PC-3 (cell line): ENCODE measurements at regions not wholly inside any gene's neighbourhood (a gene's known extent, or its start where the extent isn't known, plus 50 kb on each side); places are given as distances from the start of the nearest gene placed in this dataset.

Experiments used
- ATAC-seq: fragments of 200-7000 bp; cut with Tn5 transposase; 2 replicates; pipeline ENCODE4 v1.9.1; 2020; ENCODE audit warnings: mild to moderate bottlenecking, moderate library complexity
- BruUV-seq: library from RNA; stranded (reverse); fragments of 400-500 nt; replicated peaks from 2 replicates; lab custom pipeline; 2021; lab: Mats Ljungman, UMichigan
- CTCF ChIA-PET: fragments of 300-600 bp; sonication (Branson Sonifier 250); formaldehyde crosslinking; loops from one replicate; lab custom pipeline; 2022; ENCODE audit warnings: antibody characterized with exemption; lab: Charles Lee
- POLR2A ChIA-PET: fragments of 300-600 bp; sonication (Branson Sonifier 250); formaldehyde crosslinking; loops from one replicate; lab custom pipeline; 2022; ENCODE audit warnings: antibody characterized with exemption; ENCODE audit not compliant: unreplicated experiment; lab: Charles Lee
- DNase-seq: peaks from one replicate; pipeline ENCODE4 v3.0.0-alpha.2; 2015
- H2AFZ ChIP-seq: fragments of 300-600 bp; sonication (generic); 2 replicates; pipeline ENCODE4 v1.6.0; 2016; ENCODE audit warnings: antibody characterized with exemption, low read length
- H3F3A ChIP-seq: fragments of 300-600 bp; sonication (generic); one replicate; pipeline ENCODE4 v1.6.0; 2017; ENCODE audit warnings: antibody characterized with exemption, low read length, control low read depth, mild to moderate bottlenecking; ENCODE audit not compliant: unreplicated experiment
- H3K27ac ChIP-seq: fragments of 300-600 bp; sonication (generic); 2 replicates; pipeline ENCODE4 v1.5.1; 2016; ENCODE audit warnings: mild to moderate bottlenecking, low read length
- H3K27me3 ChIP-seq: fragments of 300-600 bp; sonication (generic); 2 replicates; pipeline ENCODE4 v1.6.1; 2016; ENCODE audit warnings: low read length, mixed read lengths
- H3K36me3 ChIP-seq: fragments of 300-600 bp; sonication (generic); 2 replicates; pipeline ENCODE4 v1.6.1; 2016; ENCODE audit warnings: low read depth, mixed run types, low read length, mixed read lengths
- H3K4me1 ChIP-seq: fragments of 300-600 bp; sonication (generic); 2 replicates; pipeline ENCODE4 v1.5.1; 2016; ENCODE audit warnings: low read length; ENCODE audit not compliant: insufficient read depth
- H3K4me2 ChIP-seq: fragments of 300-600 bp; sonication (generic); 2 replicates; pipeline ENCODE4 v1.6.0; 2016; ENCODE audit warnings: low read length
- H3K4me3 ChIP-seq: fragments of 300-600 bp; sonication (generic); 2 replicates; pipeline ENCODE4 v1.5.1; 2016; ENCODE audit warnings: mild to moderate bottlenecking, low read length, mixed read lengths
- H3K79me2 ChIP-seq: fragments of 300-600 bp; sonication (generic); 2 replicates; pipeline ENCODE4 v1.6.1; 2017; ENCODE audit warnings: low read length, mixed read lengths
- H3K9ac ChIP-seq: fragments of 300-600 bp; sonication (generic); 2 replicates; pipeline ENCODE4 v1.6.0; 2016; ENCODE audit warnings: mild to moderate bottlenecking, low read length
- H3K9me2 ChIP-seq: fragments of 300-600 bp; sonication (generic); replicated peaks from 2 replicates; pipeline ENCODE4 v1.6.1; 2016; ENCODE audit warnings: mixed run types, low read length, mixed read lengths
- H3K9me3 ChIP-seq: fragments of 300-600 bp; sonication (generic); 2 replicates; pipeline ENCODE4 v1.6.1; 2016; ENCODE audit warnings: low read length, mixed read lengths
- H4K20me1 ChIP-seq: fragments of 300-600 bp; sonication (generic); 2 replicates; pipeline ENCODE4 v1.6.1; 2016; ENCODE audit warnings: low read length, mixed read lengths
- EZH2 ChIP-seq: fragments of 300-600 bp; sonication (generic); IDR thresholded peaks from one replicate; pipeline ENCODE4 v1.6.1; 2017; ENCODE audit warnings: antibody characterized with exemption, mild to moderate bottlenecking, low read length; ENCODE audit not compliant: unreplicated experiment
- EZH2phosphoT487 ChIP-seq: fragments of 300-600 bp; sonication (generic); IDR thresholded peaks from 2 replicates; pipeline ENCODE4 v1.6.1; 2018; ENCODE audit warnings: mild to moderate bottlenecking, antibody characterized with exemption, low read length, borderline replicate concordance
- intact Hi-C: fragments of 100-400 bp; cut with micrococcal nuclease; formaldehyde crosslinking; loops from 2 replicates; pipeline ENCODE4 v1.9.0; 2023
- TF ChIP-seq, protein P1 (sequence below): fragments of 300-600 bp; sonication (generic); conservative IDR thresholded peaks from 2 replicates; pipeline ENCODE4 v1.5.1; 2017; ENCODE audit warnings: antibody characterized with exemption, low read depth, mild to moderate bottlenecking, low read length

- H4K20me1 ChIP-seq = no peaks in the 10 kb centered on the region
- ChIA-PET CTCF (no interaction called here), POLR2A (interaction anchor here (0.7 kb wide), 1 partner anchor 50 kb away, joined by 3 read pairs; no protein-coding TSS in a partner anchor)
- no TSS peak for BruUV-seq
- no peaks in the 10 kb centered on the region for H3K36me3 ChIP-seq
- no peak overlapping the region for H2AFZ ChIP-seq
- no peak overlapping the region for H3K4me2 ChIP-seq
- DNase-seq = no peak
- H3F3A ChIP-seq = no peaks in the 10 kb centered on the region
- ATAC-seq = no peak
- no peak overlapping the region for H3K27ac ChIP-seq
- no peaks in the 10 kb centered on the region for H3K27me3 ChIP-seq
- intact Hi-C loops = no loop called here
- no peak overlapping the region for H3K4me3 ChIP-seq
- no peaks in the 10 kb centered on the region for H3K9me2 ChIP-seq
- H3K4me1 ChIP-seq = peaks cover 17% of the 10 kb centered on the region; the same call in 1 of the 2 replicates
- TF ChIP-seq EZH2 = no peak
- TF ChIP-seq, protein P1, sequence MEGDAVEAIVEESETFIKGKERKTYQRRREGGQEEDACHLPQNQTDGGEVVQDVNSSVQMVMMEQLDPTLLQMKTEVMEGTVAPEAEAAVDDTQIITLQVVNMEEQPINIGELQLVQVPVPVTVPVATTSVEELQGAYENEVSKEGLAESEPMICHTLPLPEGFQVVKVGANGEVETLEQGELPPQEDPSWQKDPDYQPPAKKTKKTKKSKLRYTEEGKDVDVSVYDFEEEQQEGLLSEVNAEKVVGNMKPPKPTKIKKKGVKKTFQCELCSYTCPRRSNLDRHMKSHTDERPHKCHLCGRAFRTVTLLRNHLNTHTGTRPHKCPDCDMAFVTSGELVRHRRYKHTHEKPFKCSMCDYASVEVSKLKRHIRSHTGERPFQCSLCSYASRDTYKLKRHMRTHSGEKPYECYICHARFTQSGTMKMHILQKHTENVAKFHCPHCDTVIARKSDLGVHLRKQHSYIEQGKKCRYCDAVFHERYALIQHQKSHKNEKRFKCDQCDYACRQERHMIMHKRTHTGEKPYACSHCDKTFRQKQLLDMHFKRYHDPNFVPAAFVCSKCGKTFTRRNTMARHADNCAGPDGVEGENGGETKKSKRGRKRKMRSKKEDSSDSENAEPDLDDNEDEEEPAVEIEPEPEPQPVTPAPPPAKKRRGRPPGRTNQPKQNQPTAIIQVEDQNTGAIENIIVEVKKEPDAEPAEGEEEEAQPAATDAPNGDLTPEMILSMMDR = no peak
- no peak for TF ChIP-seq EZH2phosphoT487
- no peaks in the 10 kb centered on the region for H3K9me3 ChIP-seq
- H3K79me2 ChIP-seq = no peaks in the 10 kb centered on the region
- H3K9ac ChIP-seq = no peak overlapping the region
Observed at GRCh38 chr15:62821384-62822131, 221.0 kb upstream of the TPM1 start.

- no peaks in the 10 kb centered on the region for H3K36me3 ChIP-seq
- ChIA-PET CTCF (no interaction called here), POLR2A (no interaction called here)
- no peak for ATAC-seq
- no peak overlapping the region for H3K9ac ChIP-seq
- BruUV-seq = no TSS peak
- H3F3A ChIP-seq = no peaks in the 10 kb centered on the region
- H3K27me3 ChIP-seq = no peaks in the 10 kb centered on the region
- DNase-seq = no peak
- no peak overlapping the region for H2AFZ ChIP-seq
- no peak for TF ChIP-seq EZH2phosphoT487
- TF ChIP-seq, protein P1 = no peak
- no peaks in the 10 kb centered on the region for H4K20me1 ChIP-seq
- H3K4me2 ChIP-seq = no peak overlapping the region
- intact Hi-C loops = no loop called here
- H3K27ac ChIP-seq = no peak overlapping the region
- no peaks in the 10 kb centered on the region for H3K79me2 ChIP-seq
- no peaks in the 10 kb centered on the region for H3K9me3 ChIP-seq
- peaks cover 17% of the 10 kb centered on the region; the same call in 1 of the 2 replicates for H3K4me1 ChIP-seq
- H3K4me3 ChIP-seq = no peak overlapping the region
- H3K9me2 ChIP-seq = no peaks in the 10 kb centered on the region
Observed at GRCh38 chr15:62822228-62822627, 220.3 kb upstream of the TPM1 start.

- peaks cover 17% of the 10 kb centered on the region; the same call in 1 of the 2 replicates for H3K4me1 ChIP-seq
- H3K4me2 ChIP-seq = no peak overlapping the region
- H3K9me3 ChIP-seq = no peaks in the 10 kb centered on the region
Observed at GRCh38 chr15:62823561-62823960, 219.0 kb upstream of the TPM1 start.

More at GRCh38 chr15:62823561-62823960, 219.0 kb upstream of the TPM1 start:
- Histone ChIP-seq H4K20me1 (no peaks in the 10 kb centered on the region), H3K9me2 (no peaks in the 10 kb centered on the region), H2AFZ (no peak overlapping the region), H3K36me3 (no peaks in the 10 kb centered on the region), H3F3A (no peaks in the 10 kb centered on the region), H3K79me2 (no peaks in the 10 kb centered on the region), H3K9ac (no peak overlapping the region), H3K27ac (no peak overlapping the region), H3K4me3 (no peak overlapping the region), H3K27me3 (no peaks in the 10 kb centered on the region)
- no peak for ATAC-seq
- intact Hi-C loops = no loop called here
- TF ChIP-seq EZH2 (no peak), EZH2phosphoT487 (no peak)
- TF ChIP-seq, protein P1 = no peak
- POLR2A ChIA-PET = no interaction called here
- DNase-seq = no peak
- CTCF ChIA-PET = no interaction called here
- BruUV-seq = no TSS peak
